CD14-positive monocyte (primary cell): ENCODE measurements at regions not wholly inside any gene's neighbourhood (a gene's known extent, or its start where the extent isn't known, plus 50 kb on each side); places are given as distances from the start of the nearest gene placed in this dataset.

Source experiments
- DNase-seq, 3 donors: peaks; one replicate each; pipeline ENCODE4 v3.0.0-alpha.2; 2011 to 2022
- H2AFZ ChIP-seq: 2 replicates; pipeline ENCODE4 v1.6.0; 2012; ENCODE audit warnings: mild to moderate bottlenecking, low read depth, low read length, inconsistent platforms; ENCODE audit not compliant: insufficient read depth, poor library complexity, severe bottlenecking
- H3K27ac ChIP-seq, 2 donors: 1 replicate in 1 of 2; 2 replicates in 1 of 2; pipeline ENCODE4 v1.5.1; 2012 to 2013; ENCODE audit warnings: low read length in 2 of 2, control low read depth in 1 of 2, inconsistent platforms in 1 of 2, low read depth in 1 of 2, mild to moderate bottlenecking in 1 of 2
- H3K27me3 ChIP-seq, 2 donors: one replicate each; pipeline versions ENCODE4 v1.6.0 to v1.6.1; 2011 to 2013; ENCODE audit warnings: low read length in 2 of 2; ENCODE audit not compliant: control insufficient read depth in 2 of 2, insufficient read depth in 2 of 2
- H3K36me3 ChIP-seq, 2 donors: replicated peaks in 1 of 2; 1 replicate in 1 of 2; 2 replicates in 1 of 2; pipeline versions ENCODE4 v1.5.1 to v1.6.1; 2012 to 2013; ENCODE audit warnings: low read length in 2 of 2, control low read depth in 1 of 2, inconsistent platforms in 1 of 2, mild to moderate bottlenecking in 1 of 2; ENCODE audit not compliant: insufficient read depth in 2 of 2, control insufficient read depth in 1 of 2
- H3K4me1 ChIP-seq, 2 donors: 1 replicate in 1 of 2; 2 replicates in 1 of 2; pipeline versions ENCODE4 v1.5.1 to v1.6.1; 2012 to 2013; ENCODE audit warnings: low read length in 2 of 2, control low read depth in 1 of 2, inconsistent platforms in 1 of 2, mild to moderate bottlenecking in 1 of 2, moderate library complexity in 1 of 2; ENCODE audit not compliant: insufficient read depth in 2 of 2, control insufficient read depth in 1 of 2
- H3K4me2 ChIP-seq: replicated peaks from 2 replicates; pipeline ENCODE3; 2012; ENCODE audit warnings: low read length, moderate library complexity, mild to moderate bottlenecking; ENCODE audit not compliant: poor library complexity, severe bottlenecking; ENCODE audit errors: extremely low read depth
- H3K4me3 ChIP-seq, 3 experiments: fragments of 200-600 bp in 1 of 3; sonication (generic) in 1 of 3; replicated peaks in 1 of 3; 1 replicate in 2 of 3; 2 replicates in 1 of 3; pipeline ENCODE4 v1.5.1; 2011 to 2013; ENCODE audit warnings: low read length in 3 of 3, mild to moderate bottlenecking in 3 of 3, control low read depth in 2 of 3, low read depth in 2 of 3, inconsistent platforms in 1 of 3, moderate library complexity in 1 of 3
- H3K79me2 ChIP-seq: 2 replicates; pipeline ENCODE4 v1.6.0; 2012; ENCODE audit warnings: mild to moderate bottlenecking, control low read depth, inconsistent platforms, low read length, moderate library complexity; ENCODE audit not compliant: insufficient read depth
- H3K9ac ChIP-seq: 2 replicates; pipeline ENCODE4 v1.6.0; 2017; ENCODE audit warnings: low read length, mild to moderate bottlenecking; ENCODE audit not compliant: insufficient read depth, poor library complexity, severe bottlenecking
- H3K9me3 ChIP-seq, 2 donors: replicated peaks in 1 of 2; 1 replicate in 1 of 2; 2 replicates in 1 of 2; pipeline versions ENCODE4 v1.5.1 to v1.6.1; 2012 to 2013; ENCODE audit warnings: low read length in 2 of 2, control low read depth in 1 of 2; ENCODE audit not compliant: control insufficient read depth in 1 of 2, insufficient read depth in 1 of 2
- H4K20me1 ChIP-seq: 2 replicates; pipeline ENCODE4 v1.6.0; 2012; ENCODE audit warnings: mild to moderate bottlenecking, low read length, control low read depth, moderate library complexity; ENCODE audit not compliant: insufficient read depth
- H3K27ac Mint-ChIP-seq, 7 donors: one replicate each; pipeline ENCODE4 v1.8.0; 2020; ENCODE audit warnings: mild to moderate bottlenecking in 7 of 7, mixed read lengths in 7 of 7, moderate library complexity in 6 of 7, inconsistent platforms in 2 of 7
- H3K27me3 Mint-ChIP-seq, 3 donors: one replicate each; pipeline ENCODE4 v1.8.0; 2021 to 2022; ENCODE audit warnings: low read depth in 3 of 3, mild to moderate bottlenecking in 3 of 3, mixed read lengths in 3 of 3, moderate library complexity in 3 of 3, inconsistent platforms in 1 of 3
- H3K36me3 Mint-ChIP-seq, 2 donors: one replicate each; pipeline ENCODE4 v1.8.0; 2020; ENCODE audit warnings: mixed read lengths in 2 of 2, inconsistent platforms in 1 of 2, mild to moderate bottlenecking in 1 of 2
- H3K4me1 Mint-ChIP-seq: one replicate; pipeline ENCODE4 v1.8.0; 2020; ENCODE audit warnings: mild to moderate bottlenecking, mixed read lengths
- H3K4me3 Mint-ChIP-seq, 2 donors: one replicate each; pipeline ENCODE4 v1.8.0; 2020; ENCODE audit warnings: mild to moderate bottlenecking in 2 of 2, mixed read lengths in 2 of 2, moderate library complexity in 1 of 2
- H3K9me3 Mint-ChIP-seq, 7 donors: one replicate each; pipeline ENCODE4 v1.8.0; 2020 to 2022; ENCODE audit warnings: mixed read lengths in 7 of 7, mild to moderate bottlenecking in 6 of 7, moderate library complexity in 6 of 7, inconsistent platforms in 2 of 7
- CTCF ChIP-seq: fragments of 200-600 bp; IDR thresholded peaks from one replicate; pipeline ENCODE4 v1.8.0; 2022; ENCODE audit warnings: antibody characterized with exemption, mild to moderate bottlenecking
- WGBS: methylation state at CpG from one replicate; pipeline ENCODE4 v1.1.5; 2013; ENCODE audit warnings: missing lambda C conversion rate; ENCODE audit not compliant: insufficient coverage; 5-methylcytosine and 5-hydroxymethylcytosine counted together
- intact Hi-C, 2 donors: fragments of 100-400 bp; cut with micrococcal nuclease; formaldehyde crosslinking; loops; one replicate each; pipeline versions ENCODE4 v1.15.0 to v1.15.1; 2023

GRCh38 chr6:86856937-86857563 lies 80.3 kb upstream of the HTR1E start:
- peaks cover 0 to 4% (median 0%) of the 10 kb centered on the region in 3 donors for H3K27me3 Mint-ChIP-seq
- no peaks in the 10 kb centered on the region for H3K9me3 ChIP-seq
- no peak overlapping the region for H3K27ac Mint-ChIP-seq
- H3K36me3 ChIP-seq = no peaks in the 10 kb centered on the region
- no peak overlapping the region for H2AFZ ChIP-seq
- H3K27me3 ChIP-seq = no peaks in the 10 kb centered on the region
- H3K4me3 Mint-ChIP-seq = no peak overlapping the region
- H3K4me2 ChIP-seq = no peak overlapping the region
- no peaks in the 10 kb centered on the region for H3K9me3 Mint-ChIP-seq
- no peak overlapping the region for H3K27ac ChIP-seq
- no peaks in the 10 kb centered on the region for H3K4me1 ChIP-seq
- DNase-seq = no peak
- H4K20me1 ChIP-seq = no peaks in the 10 kb centered on the region
- H3K9ac ChIP-seq = no peak overlapping the region
- TF ChIP-seq CTCF = peak; percentile 65
- no peak overlapping the region for H3K4me3 ChIP-seq
- no peaks in the 10 kb centered on the region for H3K4me1 Mint-ChIP-seq
- intact Hi-C loops = no loop called here
- H3K36me3 Mint-ChIP-seq = no peaks in the 10 kb centered on the region
- WGBS = 39% methylated on average over 2 of the region's 3 CpGs
- H3K79me2 ChIP-seq = no peaks in the 10 kb centered on the region

- Mint-ChIP-seq H3K9me3 (no peaks in the 10 kb centered on the region), H3K27ac (no peak overlapping the region), H3K36me3 (no peaks in the 10 kb centered on the region), H3K27me3 (peaks cover 0 to 4% (median 0%) of the 10 kb centered on the region in 3 donors), H3K4me1 (no peaks in the 10 kb centered on the region), H3K4me3 (no peak overlapping the region)
- H3K27ac ChIP-seq = no peak overlapping the region
- H4K20me1 ChIP-seq = no peaks in the 10 kb centered on the region
- no peaks in the 10 kb centered on the region for H3K4me1 ChIP-seq
- intact Hi-C loops = no loop called here
- no peaks in the 10 kb centered on the region for H3K27me3 ChIP-seq
- no peak for TF ChIP-seq CTCF
- no peaks in the 10 kb centered on the region for H3K79me2 ChIP-seq
- H2AFZ ChIP-seq = no peak overlapping the region
- no peak overlapping the region for H3K4me3 ChIP-seq
- H3K4me2 ChIP-seq = no peak overlapping the region
- H3K36me3 ChIP-seq = no peaks in the 10 kb centered on the region
- H3K9ac ChIP-seq = no peak overlapping the region
- H3K9me3 ChIP-seq = no peaks in the 10 kb centered on the region
- DNase-seq = no peak
Measured at GRCh38 chr6:86856379-86856778, 80.9 kb upstream of the HTR1E start.
